Peyer's patch (tissue), 4 donors: ENCODE measurements at regions not wholly inside any gene's neighbourhood (a gene's known extent, or its start where the extent isn't known, plus 50 kb on each side); places are given as distances from the start of the nearest gene placed in this dataset.

Source experiments
- DNase-seq, 3 donors: peaks; one replicate each; pipeline ENCODE4 v3.0.0-alpha.2; 2017 to 2019
- H3K27ac ChIP-seq, 4 donors: fragments of 200-600 bp; sonication (generic); one replicate each; pipeline ENCODE4 v1.5.1; 2016 to 2019
- H3K27me3 ChIP-seq, 2 donors: fragments of 200-600 bp; sonication (generic); one replicate each; pipeline ENCODE4 v1.5.1; 2019
- H3K36me3 ChIP-seq, 3 donors: fragments of 200-600 bp; sonication (generic); one replicate each; pipeline ENCODE4 v1.5.1; 2016 to 2019
- H3K4me1 ChIP-seq, 4 donors: fragments of 200-600 bp; sonication (generic); one replicate each; pipeline ENCODE4 v1.5.1; 2016 to 2019
- H3K4me3 ChIP-seq, 4 donors: fragments of 200-600 bp; sonication (generic); 1 replicate in 3 of 4; 2 replicates in 1 of 4; pipeline ENCODE4 v1.5.1; 2016 to 2019; ENCODE audit warnings: mild to moderate bottlenecking in 1 of 4
- H3K9me3 ChIP-seq, 4 donors: fragments of 200-600 bp; sonication (generic); one replicate each; pipeline ENCODE4 v1.5.1; 2016 to 2019; ENCODE audit warnings: mild to moderate bottlenecking in 1 of 4
- CTCF ChIP-seq, 6 experiments: fragments of 450-650 bp in 4 of 6; fragments of 200-600 bp in 2 of 6; sonication (generic) in 1 of 6; IDR thresholded peaks; one replicate each; pipeline ENCODE4 v1.5.1; 2017 to 2019; ENCODE audit warnings: antibody characterized with exemption in 6 of 6, mild to moderate bottlenecking in 3 of 6, moderate library complexity in 1 of 6
- POLR2A ChIP-seq, 2 donors: fragments of 450-650 bp; IDR thresholded peaks; one replicate each; pipeline ENCODE4 v1.5.1; 2017; ENCODE audit warnings: antibody characterized with exemption in 2 of 2, mild to moderate bottlenecking in 2 of 2, moderate library complexity in 2 of 2

GRCh38 chr12:61717986-61718385, 542.2 kb upstream of the USP15 start:
- Histone ChIP-seq H3K36me3 (no peaks in the 10 kb centered on the region), H3K4me3 (no peak overlapping the region), H3K27ac (no peak overlapping the region), H3K9me3 (peaks cover 0 to 3% (median 0%) of the 10 kb centered on the region in 4 donors), H3K27me3 (no peaks in the 10 kb centered on the region), H3K4me1 (no peaks in the 10 kb centered on the region)
- no peak for DNase-seq
- TF ChIP-seq POLR2A (IDR thresholded peaks at IDR 0.05) (no peak), CTCF (IDR thresholded peaks at IDR 0.05) (no peak)

GRCh38 chr12:61739925-61740324, 520.3 kb upstream of the USP15 start:
- H3K4me3 ChIP-seq, result no peak overlapping the region
- H3K4me1 ChIP-seq, result no peaks in the 10 kb centered on the region
- H3K27ac ChIP-seq, result no peak overlapping the region
- DNase-seq, result no peak
- H3K9me3 ChIP-seq, result no peaks in the 10 kb centered on the region
- H3K36me3 ChIP-seq, result no peaks in the 10 kb centered on the region
- no peaks in the 10 kb centered on the region for H3K27me3 ChIP-seq
- TF ChIP-seq CTCF (IDR thresholded peaks at IDR 0.05), result no peak
- TF ChIP-seq POLR2A (IDR thresholded peaks at IDR 0.05), result no peak

- H3K36me3 ChIP-seq, result no peaks in the 10 kb centered on the region
- no peak for TF ChIP-seq CTCF (IDR thresholded peaks at IDR 0.05)
- no peak for TF ChIP-seq POLR2A (IDR thresholded peaks at IDR 0.05)
- DNase-seq, result no peak
These were observed 509.6 kb upstream of the USP15 start for GRCh38 chr12:61750604-61751003.

GRCh38 chr12:61754214-61754613, 506.0 kb upstream of the USP15 start:
- H3K27ac ChIP-seq, result no peak overlapping the region
- no peaks in the 10 kb centered on the region for H3K4me1 ChIP-seq
- H3K4me3 ChIP-seq, result no peak overlapping the region
- no peak for DNase-seq
- H3K9me3 ChIP-seq, result no peaks in the 10 kb centered on the region
- H3K36me3 ChIP-seq, result no peaks in the 10 kb centered on the region
- H3K27me3 ChIP-seq, result no peaks in the 10 kb centered on the region
- no peak for TF ChIP-seq CTCF (IDR thresholded peaks at IDR 0.05)
- no peak for TF ChIP-seq POLR2A (IDR thresholded peaks at IDR 0.05)

More at GRCh38 chr12:61750604-61751003, 509.6 kb upstream of the USP15 start:
- Histone ChIP-seq H3K9me3 (no peaks in the 10 kb centered on the region), H3K27me3 (no peaks in the 10 kb centered on the region), H3K27ac (no peak overlapping the region), H3K4me3 (no peak overlapping the region), H3K4me1 (no peaks in the 10 kb centered on the region)

GRCh38 chr12:61757831-61758505, 502.2 kb upstream of the USP15 start:
- Histone ChIP-seq H3K4me3 (no peak overlapping the region), H3K9me3 (no peaks in the 10 kb centered on the region), H3K27me3 (no peaks in the 10 kb centered on the region), H3K4me1 (no peaks in the 10 kb centered on the region), H3K27ac (no peak overlapping the region), H3K36me3 (no peaks in the 10 kb centered on the region)
- no peak for DNase-seq
- TF ChIP-seq CTCF (IDR thresholded peaks at IDR 0.05) (no peak), POLR2A (IDR thresholded peaks at IDR 0.05) (no peak)

- no peak overlapping the region for H3K27ac ChIP-seq
- DNase-seq, result no peak
- H3K27me3 ChIP-seq, result no peaks in the 10 kb centered on the region
- TF ChIP-seq CTCF (IDR thresholded peaks at IDR 0.05), result no peak
- no peak for TF ChIP-seq POLR2A (IDR thresholded peaks at IDR 0.05)
- H3K4me3 ChIP-seq, result no peak overlapping the region
- no peaks in the 10 kb centered on the region for H3K36me3 ChIP-seq
- H3K9me3 ChIP-seq, result no peaks in the 10 kb centered on the region
- no peaks in the 10 kb centered on the region for H3K4me1 ChIP-seq
These were observed 501.5 kb upstream of the USP15 start for GRCh38 chr12:61758661-61759060.
